Kidney (tissue), 13 donors: ENCODE measurements at regions not wholly inside any gene's neighbourhood (a gene's known extent, or its start where the extent isn't known, plus 50 kb on each side); places are given as distances from the start of the nearest gene placed in this dataset.

ENCODE experiments used
- DNase-seq, 5 donors: peaks; one replicate each; pipeline ENCODE4 v3.0.0-alpha.2; 2013 to 2020
- FAIRE-seq: peaks from 2 replicates; lab custom pipeline; 2012; peaks lifted over from hg19 to GRCh38; lab: Jason Lieb, UNC
- H3K27ac ChIP-seq, 2 donors: one replicate each; pipeline ENCODE4 v1.7.0; 2013; ENCODE audit warnings: low read depth in 2 of 2, low read length in 2 of 2, inconsistent platforms in 1 of 2
- H3K27me3 ChIP-seq: one replicate; pipeline ENCODE4 v1.7.1; 2013; ENCODE audit warnings: low read length, inconsistent platforms; ENCODE audit not compliant: control insufficient read depth, insufficient read depth
- H3K36me3 ChIP-seq, 3 donors: one replicate each; pipeline versions ENCODE4 v1.7.0 to v1.7.1; 2013; ENCODE audit warnings: low read length in 3 of 3, control low read depth in 1 of 3, inconsistent platforms in 1 of 3; ENCODE audit not compliant: insufficient read depth in 3 of 3, control insufficient read depth in 2 of 3
- H3K4me1 ChIP-seq, 3 donors: one replicate each; pipeline versions ENCODE4 v1.7.0 to v1.7.1; 2013; ENCODE audit warnings: low read length in 3 of 3, inconsistent platforms in 1 of 3, low read depth in 1 of 3; ENCODE audit not compliant: control insufficient read depth in 2 of 3, insufficient read depth in 2 of 3
- H3K4me3 ChIP-seq, 3 donors: one replicate each; pipeline versions ENCODE4 v1.7.0 to v1.8.1; 2013; ENCODE audit warnings: low read length in 3 of 3, control low read depth in 1 of 3, inconsistent platforms in 1 of 3
- H3K9ac ChIP-seq, 3 donors: one replicate each; pipeline versions ENCODE4 v1.7.0 to v1.7.1; 2013; ENCODE audit warnings: low read length in 3 of 3, control low read depth in 1 of 3, inconsistent platforms in 1 of 3
- H3K9me3 ChIP-seq, 3 donors: one replicate each; pipeline versions ENCODE4 v1.7.0 to v1.7.1; 2013; ENCODE audit warnings: low read length in 3 of 3, control low read depth in 1 of 3, inconsistent platforms in 1 of 3; ENCODE audit not compliant: control insufficient read depth in 2 of 3, insufficient read depth in 1 of 3
- intact Hi-C: fragments of 100-400 bp; cut with DNase I; formaldehyde crosslinking; loops from one replicate; pipeline ENCODE4 v1.11.1; 2022
- TF ChIP-seq, protein P1 (sequence below): IDR thresholded peaks from 3 replicates; pipeline ENCODE4 v1.5.1; 2012; ENCODE audit warnings: mild to moderate bottlenecking, moderate library complexity, borderline replicate concordance; ENCODE audit not compliant: insufficient read depth; ENCODE audit errors: extremely low read depth
- donor health status: control.
- donor health status: control.
- donor health status: control.
- donor health status: control.
- donor health status: control.
- donor health status: DM: yes; HTN: yes; CAD: no.
- donor health status: Normal renal cell carcinoma (clear cell type).

GRCh38 chr2:15681089-15681885 lies 89.6 kb downstream of the DDX1 start:
- intact Hi-C loops: no loop called here
- Histone ChIP-seq H3K9me3 (no peaks in the 10 kb centered on the region), H3K27me3 (no peaks in the 10 kb centered on the region), H3K36me3 (no peaks in the 10 kb centered on the region), H3K4me1 (no peaks in the 10 kb centered on the region), H3K27ac (no peak overlapping the region), H3K4me3 (no peak overlapping the region), H3K9ac (no peak overlapping the region)
- FAIRE-seq (no peak), DNase-seq (no peak)
- TF ChIP-seq, protein P1, sequence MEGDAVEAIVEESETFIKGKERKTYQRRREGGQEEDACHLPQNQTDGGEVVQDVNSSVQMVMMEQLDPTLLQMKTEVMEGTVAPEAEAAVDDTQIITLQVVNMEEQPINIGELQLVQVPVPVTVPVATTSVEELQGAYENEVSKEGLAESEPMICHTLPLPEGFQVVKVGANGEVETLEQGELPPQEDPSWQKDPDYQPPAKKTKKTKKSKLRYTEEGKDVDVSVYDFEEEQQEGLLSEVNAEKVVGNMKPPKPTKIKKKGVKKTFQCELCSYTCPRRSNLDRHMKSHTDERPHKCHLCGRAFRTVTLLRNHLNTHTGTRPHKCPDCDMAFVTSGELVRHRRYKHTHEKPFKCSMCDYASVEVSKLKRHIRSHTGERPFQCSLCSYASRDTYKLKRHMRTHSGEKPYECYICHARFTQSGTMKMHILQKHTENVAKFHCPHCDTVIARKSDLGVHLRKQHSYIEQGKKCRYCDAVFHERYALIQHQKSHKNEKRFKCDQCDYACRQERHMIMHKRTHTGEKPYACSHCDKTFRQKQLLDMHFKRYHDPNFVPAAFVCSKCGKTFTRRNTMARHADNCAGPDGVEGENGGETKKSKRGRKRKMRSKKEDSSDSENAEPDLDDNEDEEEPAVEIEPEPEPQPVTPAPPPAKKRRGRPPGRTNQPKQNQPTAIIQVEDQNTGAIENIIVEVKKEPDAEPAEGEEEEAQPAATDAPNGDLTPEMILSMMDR: no peak

DNA sequence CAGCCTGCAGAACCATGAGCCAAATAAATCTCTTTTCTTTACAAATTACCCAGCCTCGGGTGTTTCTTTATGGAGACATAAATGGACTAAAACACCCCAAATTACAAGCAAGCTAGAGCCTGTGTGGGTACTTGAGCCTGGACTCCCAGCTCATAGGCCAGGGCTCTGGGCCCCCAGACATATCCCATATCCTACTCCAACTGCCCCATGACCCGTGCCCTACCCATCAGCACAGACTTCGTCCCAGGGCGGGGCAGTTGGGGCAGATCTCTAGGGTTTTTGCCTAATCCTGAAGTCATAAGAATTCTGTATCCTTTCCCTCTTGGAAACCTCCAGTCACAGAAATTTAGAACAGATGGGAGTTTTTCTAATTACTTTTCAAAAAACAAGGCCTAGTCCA lies 90.7 kb downstream of the DDX1 start:
- Histone ChIP-seq H3K9me3 (no peaks in the 10 kb centered on the region), H3K36me3 (no peaks in the 10 kb centered on the region), H3K27ac (no peak overlapping the region), H3K4me1 (no peaks in the 10 kb centered on the region), H3K27me3 (no peaks in the 10 kb centered on the region), H3K9ac (no peak overlapping the region), H3K4me3 (no peak overlapping the region)
- DNase-seq (no peak), FAIRE-seq (no peak)
- intact Hi-C loops: no loop called here
- TF ChIP-seq, protein P1: no peak

GRCh38 chr2:15684161-15685039 lies 92.7 kb downstream of the DDX1 start:
- Histone ChIP-seq H3K27ac (no peak overlapping the region), H3K27me3 (no peaks in the 10 kb centered on the region), H3K4me1 (no peaks in the 10 kb centered on the region), H3K9ac (no peak overlapping the region), H3K36me3 (no peaks in the 10 kb centered on the region), H3K9me3 (no peaks in the 10 kb centered on the region), H3K4me3 (no peak overlapping the region)
- DNase-seq (no peak), FAIRE-seq (no peak)
- intact Hi-C loops: no loop called here
- TF ChIP-seq, protein P1: no peak
